ENCODE measurements at regions not wholly inside any gene's neighbourhood (a gene's known extent, or its start where the extent isn't known, plus 50 kb on each side); places are given as distances from the start of the nearest gene placed in this dataset.

DNA sequence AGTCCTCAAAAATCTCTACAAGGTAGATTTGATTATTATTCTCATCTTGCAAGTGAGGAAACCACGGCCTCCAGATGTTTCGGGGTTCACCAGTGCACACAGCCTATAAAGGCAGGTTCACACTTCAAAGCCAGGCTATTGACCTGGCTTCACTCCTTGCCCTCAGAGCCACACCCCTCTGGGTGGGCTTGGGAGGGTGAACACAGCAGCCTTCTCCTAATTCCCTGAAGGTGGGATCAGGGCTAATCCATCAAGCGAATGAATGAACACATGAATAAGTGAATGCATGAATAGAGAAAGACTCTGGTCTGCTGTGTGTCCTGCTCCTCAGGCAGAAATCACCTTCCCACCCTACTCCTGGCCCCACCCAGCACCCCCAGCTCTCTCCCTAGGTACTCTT lies 139.0 kb downstream of the CYLD start:
- no peak overlapping the region for H3K27ac ChIP-seq (ENCODE audit: low read depth in 2 of 2, low read length in 1 of 2)
- no peaks in the 10 kb centered on the region for H3K27me3 ChIP-seq (ENCODE audit: insufficient read depth)
- no peak overlapping the region for H3K4me2 ChIP-seq
- no peaks in the 10 kb centered on the region for H3K79me2 ChIP-seq (ENCODE audit: insufficient read depth)
- no peak overlapping the region for H3K4me3 ChIP-seq (ENCODE audit: low read depth in 2 of 2, low read length in 1 of 2)
- no peak for TF ChIP-seq SMC3 (IDR thresholded peaks at IDR 0.05; ENCODE audit: low read depth, low read length)
- TF ChIP-seq, protein P1, sequence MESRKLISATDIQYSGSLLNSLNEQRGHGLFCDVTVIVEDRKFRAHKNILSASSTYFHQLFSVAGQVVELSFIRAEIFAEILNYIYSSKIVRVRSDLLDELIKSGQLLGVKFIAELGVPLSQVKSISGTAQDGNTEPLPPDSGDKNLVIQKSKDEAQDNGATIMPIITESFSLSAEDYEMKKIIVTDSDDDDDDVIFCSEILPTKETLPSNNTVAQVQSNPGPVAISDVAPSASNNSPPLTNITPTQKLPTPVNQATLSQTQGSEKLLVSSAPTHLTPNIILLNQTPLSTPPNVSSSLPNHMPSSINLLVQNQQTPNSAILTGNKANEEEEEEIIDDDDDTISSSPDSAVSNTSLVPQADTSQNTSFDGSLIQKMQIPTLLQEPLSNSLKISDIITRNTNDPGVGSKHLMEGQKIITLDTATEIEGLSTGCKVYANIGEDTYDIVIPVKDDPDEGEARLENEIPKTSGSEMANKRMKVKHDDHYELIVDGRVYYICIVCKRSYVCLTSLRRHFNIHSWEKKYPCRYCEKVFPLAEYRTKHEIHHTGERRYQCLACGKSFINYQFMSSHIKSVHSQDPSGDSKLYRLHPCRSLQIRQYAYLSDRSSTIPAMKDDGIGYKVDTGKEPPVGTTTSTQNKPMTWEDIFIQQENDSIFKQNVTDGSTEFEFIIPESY (IDR thresholded peaks at IDR 0.05; ENCODE audit: borderline replicate concordance, low read depth), result no peak
- TF ChIP-seq, protein P2, sequence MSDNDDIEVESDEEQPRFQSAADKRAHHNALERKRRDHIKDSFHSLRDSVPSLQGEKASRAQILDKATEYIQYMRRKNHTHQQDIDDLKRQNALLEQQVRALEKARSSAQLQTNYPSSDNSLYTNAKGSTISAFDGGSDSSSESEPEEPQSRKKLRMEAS (IDR thresholded peaks at IDR 0.05; ENCODE audit: low read depth), result no peak
- TF ChIP-seq NRF1 (IDR thresholded peaks at IDR 0.05; ENCODE audit: low read depth, low read length), result no peak
- no peak for TF ChIP-seq TEAD4 (IDR thresholded peaks at IDR 0.05; ENCODE audit: borderline replicate concordance, insufficient read depth)
- no peak for TF ChIP-seq GABPA (IDR thresholded peaks at IDR 0.05; ENCODE audit: low read depth)
- TF ChIP-seq RAD21 (IDR thresholded peaks at IDR 0.05; ENCODE audit: low read length), result no peak
- TF ChIP-seq SIN3A (IDR thresholded peaks at IDR 0.05; ENCODE audit: borderline replicate concordance, low read depth, low read length), result no peak
- no peak for TF ChIP-seq RXRA (IDR thresholded peaks at IDR 0.05; ENCODE audit: borderline replicate concordance, low read depth)
- 44% methylated on average over 3 of the region's 3 CpGs for WGBS (ENCODE audit: low lambda C conversion rate)
- H4K20me1 ChIP-seq (ENCODE audit: insufficient read depth), result no peaks in the 10 kb centered on the region
- no peak overlapping the region for H2AFZ ChIP-seq (ENCODE audit: low read depth)
- H3K36me3 ChIP-seq (replicated peaks in 1 of 2; ENCODE audit: control insufficient read depth in 1 of 2, insufficient read depth in 2 of 2, low read length in 1 of 2), result no peaks in the 10 kb centered on the region
- H3K4me1 ChIP-seq (ENCODE audit: control insufficient read depth in 1 of 2, insufficient read depth in 2 of 2, low read depth in 1 of 2, low read length in 1 of 2), result no peaks in the 10 kb centered on the region
- no peak overlapping the region for H3K9ac ChIP-seq
- DNase-seq, result no peak
- H3K9me2 ChIP-seq, result no peaks in the 10 kb centered on the region
- POLR2A ChIA-PET, result no interaction called here
- CTCF ChIA-PET, result no interaction called here
- no peaks in the 10 kb centered on the region for H3F3A ChIP-seq (replicated peaks; ENCODE audit: insufficient read depth)
- H3K9me3 ChIP-seq, result no peaks in the 10 kb centered on the region

DNA sequence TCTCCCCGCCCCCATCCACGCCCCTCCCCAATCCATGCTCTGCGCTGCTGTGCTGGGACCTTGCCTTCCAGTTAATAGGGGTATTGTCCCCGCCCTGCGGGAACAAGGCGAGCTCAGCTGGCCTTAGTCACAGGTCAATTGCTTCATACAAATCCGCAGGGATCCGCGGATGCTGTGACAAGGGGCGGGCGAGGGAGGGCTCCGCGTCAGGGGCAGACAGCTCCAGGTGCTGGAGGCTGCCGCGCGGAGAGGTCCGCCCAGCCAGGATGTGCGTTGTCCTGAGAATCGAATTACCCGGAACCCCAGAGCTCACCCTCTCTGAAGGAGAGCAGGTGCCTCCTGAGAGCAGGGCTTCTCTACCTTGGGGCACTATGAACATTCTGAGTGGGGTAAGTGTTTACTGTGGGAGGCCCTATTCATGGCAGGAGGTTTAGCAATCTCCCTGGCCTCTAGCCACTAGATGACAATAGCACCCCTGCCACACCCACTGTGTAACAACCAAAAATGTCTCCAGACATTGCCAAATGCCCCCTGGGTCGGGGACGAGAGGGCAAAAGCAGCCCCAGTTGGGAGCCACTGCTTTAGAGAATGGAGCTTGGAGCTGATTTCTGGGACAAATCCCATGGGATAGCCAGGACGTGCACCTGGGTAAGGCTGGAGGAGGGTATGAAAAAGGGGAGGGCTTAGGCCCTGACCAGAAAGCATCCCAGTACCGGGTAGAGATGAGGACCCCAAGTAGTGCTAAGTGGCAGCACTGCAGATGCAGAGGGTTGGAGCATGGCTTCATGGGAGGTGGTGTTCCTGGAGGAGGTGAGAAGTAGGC lies 138.2 kb downstream of the CYLD start:
- no peaks in the 10 kb centered on the region for H3K4me1 ChIP-seq (ENCODE audit: control insufficient read depth in 1 of 2, insufficient read depth in 2 of 2, low read depth in 1 of 2, low read length in 1 of 2)
- H3F3A ChIP-seq (replicated peaks; ENCODE audit: insufficient read depth), result no peaks in the 10 kb centered on the region
- no peak overlapping the region for H3K4me3 ChIP-seq (ENCODE audit: low read depth in 2 of 2, low read length in 1 of 2)
- no peak overlapping the region for H3K4me2 ChIP-seq
- H3K79me2 ChIP-seq (ENCODE audit: insufficient read depth), result no peaks in the 10 kb centered on the region
- no peaks in the 10 kb centered on the region for H3K9me3 ChIP-seq
- no peaks in the 10 kb centered on the region for H3K9me2 ChIP-seq
- no peak overlapping the region for H3K27ac ChIP-seq (ENCODE audit: low read depth in 2 of 2, low read length in 1 of 2)
- CTCF ChIA-PET, result no interaction called here
- POLR2A ChIA-PET, result no interaction called here
- no peak overlapping the region for H3K9ac ChIP-seq
- H3K36me3 ChIP-seq (replicated peaks in 1 of 2; ENCODE audit: control insufficient read depth in 1 of 2, insufficient read depth in 2 of 2, low read length in 1 of 2), result no peaks in the 10 kb centered on the region
- TF ChIP-seq, protein P3, sequence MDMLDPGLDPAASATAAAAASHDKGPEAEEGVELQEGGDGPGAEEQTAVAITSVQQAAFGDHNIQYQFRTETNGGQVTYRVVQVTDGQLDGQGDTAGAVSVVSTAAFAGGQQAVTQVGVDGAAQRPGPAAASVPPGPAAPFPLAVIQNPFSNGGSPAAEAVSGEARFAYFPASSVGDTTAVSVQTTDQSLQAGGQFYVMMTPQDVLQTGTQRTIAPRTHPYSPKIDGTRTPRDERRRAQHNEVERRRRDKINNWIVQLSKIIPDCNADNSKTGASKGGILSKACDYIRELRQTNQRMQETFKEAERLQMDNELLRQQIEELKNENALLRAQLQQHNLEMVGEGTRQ (IDR thresholded peaks at IDR 0.05; ENCODE audit: borderline replicate concordance, low read depth, low read length), result no peak
- no peak for TF ChIP-seq FOXJ3 (CRISPR knock-in tag; IDR thresholded peaks at IDR 0.05)
- TF ChIP-seq RXRA (IDR thresholded peaks at IDR 0.05; ENCODE audit: borderline replicate concordance, low read depth), result no peak
- no peak for TF ChIP-seq EZH2phosphoT487 (IDR thresholded peaks at IDR 0.05; ENCODE audit: borderline replicate concordance, low read depth)
- no peak for TF ChIP-seq POLR2AphosphoS5 (IDR thresholded peaks at IDR 0.05; ENCODE audit: low read depth, low read length)
- TF ChIP-seq ELF1 (IDR thresholded peaks at IDR 0.05), result no peak
- TF ChIP-seq NFIC (IDR thresholded peaks at IDR 0.05; ENCODE audit: borderline replicate concordance), result no peak
- TF ChIP-seq EP300 (IDR thresholded peaks at IDR 0.05; ENCODE audit: borderline replicate concordance in 1 of 2, low read depth in 1 of 2, low read length in 1 of 2), result no peak
- TF ChIP-seq TEAD4 (IDR thresholded peaks at IDR 0.05; ENCODE audit: borderline replicate concordance, insufficient read depth), result no peak
- no peak for TF ChIP-seq MXI1 (IDR thresholded peaks at IDR 0.05; ENCODE audit: low read depth, low read length)
- no peak for TF ChIP-seq MEF2A (IDR thresholded peaks at IDR 0.05; ENCODE audit: borderline replicate concordance, low read depth)
- TF ChIP-seq, protein P4, sequence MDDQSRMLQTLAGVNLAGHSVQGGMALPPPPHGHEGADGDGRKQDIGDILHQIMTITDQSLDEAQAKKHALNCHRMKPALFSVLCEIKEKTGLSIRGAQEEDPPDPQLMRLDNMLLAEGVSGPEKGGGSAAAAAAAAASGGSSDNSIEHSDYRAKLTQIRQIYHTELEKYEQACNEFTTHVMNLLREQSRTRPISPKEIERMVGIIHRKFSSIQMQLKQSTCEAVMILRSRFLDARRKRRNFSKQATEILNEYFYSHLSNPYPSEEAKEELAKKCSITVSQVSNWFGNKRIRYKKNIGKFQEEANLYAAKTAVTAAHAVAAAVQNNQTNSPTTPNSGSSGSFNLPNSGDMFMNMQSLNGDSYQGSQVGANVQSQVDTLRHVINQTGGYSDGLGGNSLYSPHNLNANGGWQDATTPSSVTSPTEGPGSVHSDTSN (IDR thresholded peaks at IDR 0.05), result no peak
- TF ChIP-seq CHD2 (IDR thresholded peaks at IDR 0.05; ENCODE audit: low read length, partially characterized antibody), result no peak
- no peak for TF ChIP-seq FOSL2 (IDR thresholded peaks at IDR 0.05; ENCODE audit: borderline replicate concordance, low read depth)
- no peak for TF ChIP-seq FOXM1 (IDR thresholded peaks at IDR 0.05; ENCODE audit: low read depth)
- no peak overlapping the region for H2AFZ ChIP-seq (ENCODE audit: low read depth)
- H3K27me3 ChIP-seq (ENCODE audit: insufficient read depth), result no peaks in the 10 kb centered on the region
- 55% methylated on average over 16 of the region's 24 CpGs for WGBS (ENCODE audit: low lambda C conversion rate)
- DNase-seq, result no peak
- no peaks in the 10 kb centered on the region for H4K20me1 ChIP-seq (ENCODE audit: insufficient read depth)

Measured in SK-N-SH (cell line).